HepG2 (cell line): ENCODE measurements at regions not wholly inside any gene's neighbourhood (a gene's known extent, or its start where the extent isn't known, plus 50 kb on each side); places are given as distances from the start of the nearest gene placed in this dataset.

Experiments
- ATAC-seq: fragments of 200-7000 bp; cut with Tn5 transposase; 3 replicates; pipeline ENCODE4 v1.9.1; 2020; ENCODE audit warnings: mild to moderate bottlenecking, moderate library complexity
- BruUV-seq: library from RNA; stranded (reverse); fragments of 400-500 nt; replicated peaks from 2 replicates; lab custom pipeline; 2021; lab: Mats Ljungman, UMichigan
- CTCF ChIA-PET: fragments of 300-600 bp; formaldehyde crosslinking; extraction: SDS; loops from one replicate; lab custom pipeline; 2021; ENCODE audit warnings: low total read pairs, inconsistent platforms, low intra/inter-chr PET ratio; lab: Yijun Ruan, JAX
- POLR2A ChIA-PET: fragments of 350-600 bp; sonication (Branson Sonifier 250); formaldehyde crosslinking; loops from one replicate; lab custom pipeline; 2020; ENCODE audit warnings: antibody characterized with exemption, inconsistent platforms; lab: Yijun Ruan, JAX
- DNase-seq: peaks from one replicate; pipeline ENCODE4 v3.0.0-alpha.2; 2015; ENCODE audit warnings: low spot score
- FAIRE-seq: peaks from 3 replicates; lab custom pipeline; 2011; peaks lifted over from hg19 to GRCh38; lab: Jason Lieb, UNC
- H2AFZ ChIP-seq: one replicate; pipeline ENCODE4 v1.6.1; 2011; ENCODE audit warnings: low read length, inconsistent platforms
- H3K27ac ChIP-seq: fragments of 300-600 bp; 3 replicates; pipeline ENCODE4 v1.8.0; 2011; ENCODE audit warnings: mixed run types, mild to moderate bottlenecking, mixed read lengths, low read length, inconsistent platforms; ENCODE audit not compliant: insufficient read depth; ENCODE audit errors: extremely low read length
- H3K27me3 ChIP-seq, 2 experiments: fragments of 200-600 bp in 1 of 2; 2 replicates in 1 of 2; 3 replicates in 1 of 2; pipeline versions ENCODE4 v1.6.0 to v1.8.0; 2011; ENCODE audit warnings: low read length in 2 of 2, mild to moderate bottlenecking in 2 of 2, moderate library complexity in 2 of 2, inconsistent platforms in 1 of 2; ENCODE audit not compliant: insufficient read depth in 2 of 2, control insufficient read depth in 1 of 2
- H3K36me3 ChIP-seq, 2 experiments: fragments of 200-600 bp in 1 of 2; replicated peaks in 1 of 2; 2 replicates in 1 of 2; 3 replicates in 1 of 2; pipeline versions ENCODE4 v1.5.1 to v1.8.0; 2011; ENCODE audit warnings: low read length in 2 of 2, inconsistent platforms in 1 of 2; ENCODE audit not compliant: insufficient read depth in 2 of 2, control insufficient read depth in 1 of 2
- H3K4me1 ChIP-seq: 2 replicates; pipeline ENCODE4 v1.5.1; 2012; ENCODE audit warnings: low read length, inconsistent platforms; ENCODE audit not compliant: insufficient read depth
- H3K4me2 ChIP-seq: 2 replicates; pipeline ENCODE4 v1.6.0; 2011; ENCODE audit warnings: low read depth, low read length, inconsistent platforms
- H3K4me3 ChIP-seq, 3 experiments: fragments of 200-600 bp in 1 of 3; sonication (generic), shearing (Covaris generic) in 1 of 3; replicated peaks in 1 of 3; 2 replicates each; pipeline ENCODE4 v1.5.1; 2011 to 2016; ENCODE audit warnings: low read length in 3 of 3, inconsistent platforms in 2 of 3, low read depth in 2 of 3, mild to moderate bottlenecking in 2 of 3, control low read depth in 1 of 3, mixed read lengths in 1 of 3; ENCODE audit not compliant: insufficient read depth in 1 of 3
- H3K79me2 ChIP-seq: one replicate; pipeline ENCODE4 v1.6.1; 2011; ENCODE audit warnings: low read length, inconsistent platforms; ENCODE audit not compliant: insufficient read depth
- H3K9ac ChIP-seq: 2 replicates; pipeline ENCODE4 v1.6.0; 2011; ENCODE audit warnings: mild to moderate bottlenecking, low read depth, low read length, inconsistent platforms; ENCODE audit not compliant: insufficient read depth
- H3K9me3 ChIP-seq: 2 replicates; pipeline ENCODE4 v1.5.1; 2012; ENCODE audit warnings: mild to moderate bottlenecking, low read length
- H4K20me1 ChIP-seq: 2 replicates; pipeline ENCODE4 v1.6.0; 2011; ENCODE audit warnings: inconsistent platforms, mild to moderate bottlenecking, low read length, moderate library complexity; ENCODE audit not compliant: insufficient read depth
- ARNTL ChIP-seq: sonication (generic); formaldehyde crosslinking; IDR thresholded peaks from 2 replicates; pipeline ENCODE4 v1.4.0; 2020; ENCODE audit warnings: mild to moderate bottlenecking, missing genetic modification reagents
- ATRX ChIP-seq: sonication (generic); formaldehyde crosslinking; IDR thresholded peaks from 2 replicates; pipeline ENCODE4 v1.4.0; 2020; ENCODE audit warnings: missing genetic modification reagents, borderline replicate concordance
- FIP1L1 ChIP-seq: fragments of 200-400 bp; formaldehyde crosslinking; IDR thresholded peaks from 2 replicates; pipeline ENCODE4 v1.6.1; 2018; ENCODE audit warnings: low read depth, mild to moderate bottlenecking, low read length, moderate library complexity, borderline replicate concordance; ENCODE audit not compliant: insufficient read depth
- HNRNPK ChIP-seq: fragments of 200-400 bp; formaldehyde crosslinking; IDR thresholded peaks from 2 replicates; pipeline ENCODE4 v1.6.1; 2018; ENCODE audit warnings: low read length, low read depth, moderate library complexity, mild to moderate bottlenecking; ENCODE audit not compliant: poor library complexity, severe bottlenecking
- MEF2D ChIP-seq: sonication (generic); formaldehyde crosslinking; IDR thresholded peaks from 2 replicates; pipeline ENCODE4 v1.5.1; 2020; ENCODE audit warnings: mild to moderate bottlenecking, missing genetic modification reagents
- MXD3 ChIP-seq: IDR thresholded peaks from 2 replicates; pipeline ENCODE4 v1.6.1; 2016; ENCODE audit warnings: mild to moderate bottlenecking, missing biosample characterization, missing genetic modification reagents
- RXRA ChIP-seq: sonication (generic); formaldehyde crosslinking; IDR thresholded peaks from 2 replicates; pipeline ENCODE4 v1.5.1; 2020; ENCODE audit warnings: missing genetic modification reagents
- TCF12 ChIP-seq, 2 experiments: fragments of 450-650 bp in 1 of 2; sonication (generic) in 1 of 2; formaldehyde crosslinking in 1 of 2; IDR thresholded peaks; 2 replicates each; pipeline versions ENCODE4 v1.6.1 to v1.8.0; 2017 to 2022; ENCODE audit warnings: antibody characterized with exemption in 1 of 2, mild to moderate bottlenecking in 1 of 2, missing genetic modification reagents in 1 of 2, moderate library complexity in 1 of 2
- ZNF225 ChIP-seq: sonication (generic); formaldehyde crosslinking; IDR thresholded peaks from 2 replicates; pipeline ENCODE4 v1.4.0; 2020; ENCODE audit warnings: mild to moderate bottlenecking, missing genetic modification reagents
- ZNF230 ChIP-seq: sonication (generic); formaldehyde crosslinking; IDR thresholded peaks from 2 replicates; pipeline ENCODE4 v1.4.0; 2020; ENCODE audit warnings: mild to moderate bottlenecking, missing genetic modification reagents
- ZNF619 ChIP-seq: sonication (generic); formaldehyde crosslinking; IDR thresholded peaks from 2 replicates; pipeline ENCODE4 v1.4.0; 2020; ENCODE audit warnings: mild to moderate bottlenecking, missing genetic modification reagents
- ZSCAN21 ChIP-seq: sonication (generic); formaldehyde crosslinking; IDR thresholded peaks from 2 replicates; pipeline ENCODE4 v1.8.0; 2022; ENCODE audit warnings: mild to moderate bottlenecking, missing genetic modification reagents, moderate library complexity, borderline replicate concordance
- WGBS: methylation state at CpG from one replicate; pipeline ENCODE4 v1.1.6; 2017; ENCODE audit warnings: low lambda C conversion rate; 5-methylcytosine and 5-hydroxymethylcytosine counted together
- in situ Hi-C: cut with HindIII; loops from 2 replicates; pipeline ENCODE4 v1.10.0; 2017; ENCODE audit warnings: low pct_unique_long_range_greater_than_20kb; ENCODE audit not compliant: extremely low pct_ligation_motif_present
- intact Hi-C: fragments of 100-400 bp; cut with micrococcal nuclease; formaldehyde crosslinking; loops from one replicate; pipeline ENCODE4 v1.10.0; 2022; ENCODE audit not compliant: unreplicated experiment
- TF ChIP-seq, protein P1 (sequence below): sonication (generic); formaldehyde crosslinking; IDR thresholded peaks from 2 replicates; pipeline ENCODE4 v1.4.0; 2020; ENCODE audit warnings: missing genetic modification reagents
- TF ChIP-seq, protein P2 (sequence below): sonication (generic); formaldehyde crosslinking; IDR thresholded peaks from 2 replicates; pipeline ENCODE4 v1.4.0; 2020; ENCODE audit warnings: mild to moderate bottlenecking, missing genetic modification reagents

DNA sequence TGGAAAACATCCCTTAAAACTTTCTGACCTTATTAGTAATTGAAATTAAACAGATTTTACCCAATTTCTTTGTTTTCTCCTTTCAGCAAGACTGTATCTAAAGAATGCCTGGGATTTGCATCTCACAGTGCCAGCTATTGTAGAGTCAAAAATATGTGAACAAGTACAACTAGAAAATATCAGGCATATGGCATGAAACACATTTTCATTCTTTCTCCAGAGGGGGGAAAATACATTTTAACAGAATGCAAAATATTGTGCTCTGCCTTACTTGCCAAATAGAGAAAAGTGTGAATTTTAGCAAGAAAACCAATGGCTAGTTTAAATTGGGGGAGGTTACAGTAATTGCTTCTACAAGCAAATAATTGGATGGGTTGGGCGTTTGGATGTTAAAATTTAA lies 366.6 kb upstream of the FIGN start:
- 4% methylated on average over 1 of the region's 1 CpG for WGBS
- Histone ChIP-seq H3K9ac (no peak overlapping the region), H3K4me3 (no peak overlapping the region), H3K27ac (no peak overlapping the region), H3K36me3 (no peaks in the 10 kb centered on the region), H4K20me1 (no peaks in the 10 kb centered on the region), H2AFZ (no peak overlapping the region), H3K4me1 (no peaks in the 10 kb centered on the region), H3K79me2 (no peaks in the 10 kb centered on the region), H3K4me2 (no peak overlapping the region), H3K27me3 (no peaks in the 10 kb centered on the region), H3K9me3 (no peaks in the 10 kb centered on the region)
- ChIA-PET POLR2A (no interaction called here), CTCF (no interaction called here)
- BruUV-seq = no TSS peak
- ATAC-seq (no peak), DNase-seq (no peak), FAIRE-seq (no peak)
- intact Hi-C loops (no loop called here), in situ Hi-C loops (no loop called here)
- no peak for TF ChIP-seq MXD3
- no peak for TF ChIP-seq FIP1L1
- no peak for TF ChIP-seq ATRX
- TF ChIP-seq RXRA (CRISPR knock-in tag) = no peak
- no peak for TF ChIP-seq ZNF230 (CRISPR knock-in tag)
- no peak for TF ChIP-seq HNRNPK
- no peak for TF ChIP-seq TCF12 (IDR thresholded peaks at IDR 0.05)
- TF ChIP-seq TCF12 (CRISPR knock-in tag; IDR thresholded peaks at IDR 0.05) = no peak
- no peak for TF ChIP-seq ARNTL

DNA sequence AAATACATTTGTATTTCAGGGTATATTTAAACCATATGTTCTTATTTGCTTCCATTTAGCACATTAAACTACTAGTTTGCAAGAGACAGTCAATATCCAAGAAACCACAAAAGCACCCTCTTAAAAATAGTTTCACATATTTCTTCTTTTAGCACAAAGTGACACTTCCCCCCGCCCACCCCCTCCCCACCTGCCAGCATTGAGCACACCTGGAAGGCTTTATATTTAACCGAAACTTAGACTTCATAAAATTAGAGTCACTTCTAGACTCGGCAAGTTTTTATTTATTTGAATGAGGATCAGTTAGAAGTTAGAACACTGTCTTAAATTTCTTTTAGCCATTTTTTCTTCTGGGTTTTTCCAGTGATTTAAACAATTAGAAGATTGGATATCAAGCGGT lies 355.9 kb upstream of the FIGN start:
- H3K36me3 ChIP-seq = no peaks in the 10 kb centered on the region
- H3K4me2 ChIP-seq = no peak overlapping the region
- no peak for FAIRE-seq
- BruUV-seq = no TSS peak
- H3K79me2 ChIP-seq = no peaks in the 10 kb centered on the region
- no peak for ATAC-seq
- no peaks in the 10 kb centered on the region for H4K20me1 ChIP-seq
- intact Hi-C loops = no loop called here
- no peak overlapping the region for H3K9ac ChIP-seq
- H3K4me1 ChIP-seq = no peaks in the 10 kb centered on the region
- no peak overlapping the region for H3K4me3 ChIP-seq
- H2AFZ ChIP-seq = no peak overlapping the region
- H3K27ac ChIP-seq = no peak overlapping the region
- ChIA-PET POLR2A (no interaction called here), CTCF (no interaction called here)
- no peaks in the 10 kb centered on the region for H3K27me3 ChIP-seq
- WGBS = 16% methylated on average over 4 of the region's 4 CpGs
- H3K9me3 ChIP-seq = no peaks in the 10 kb centered on the region
- no peak for DNase-seq
- in situ Hi-C loops = no loop called here
- TF ChIP-seq MEF2D (no peak), ZNF619 (CRISPR knock-in tag) (no peak), ZNF225 (CRISPR knock-in tag) (no peak), ZSCAN21 (CRISPR knock-in tag) (no peak)
- TF ChIP-seq, protein P1, sequence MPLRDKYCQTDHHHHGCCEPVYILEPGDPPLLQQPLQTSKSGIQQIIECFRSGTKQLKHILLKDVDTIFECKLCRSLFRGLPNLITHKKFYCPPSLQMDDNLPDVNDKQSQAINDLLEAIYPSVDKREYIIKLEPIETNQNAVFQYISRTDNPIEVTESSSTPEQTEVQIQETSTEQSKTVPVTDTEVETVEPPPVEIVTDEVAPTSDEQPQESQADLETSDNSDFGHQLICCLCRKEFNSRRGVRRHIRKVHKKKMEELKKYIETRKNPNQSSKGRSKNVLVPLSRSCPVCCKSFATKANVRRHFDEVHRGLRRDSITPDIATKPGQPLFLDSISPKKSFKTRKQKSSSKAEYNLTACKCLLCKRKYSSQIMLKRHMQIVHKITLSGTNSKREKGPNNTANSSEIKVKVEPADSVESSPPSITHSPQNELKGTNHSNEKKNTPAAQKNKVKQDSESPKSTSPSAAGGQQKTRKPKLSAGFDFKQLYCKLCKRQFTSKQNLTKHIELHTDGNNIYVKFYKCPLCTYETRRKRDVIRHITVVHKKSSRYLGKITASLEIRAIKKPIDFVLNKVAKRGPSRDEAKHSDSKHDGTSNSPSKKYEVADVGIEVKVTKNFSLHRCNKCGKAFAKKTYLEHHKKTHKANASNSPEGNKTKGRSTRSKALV (CRISPR knock-in tag) = no peak
- TF ChIP-seq, protein P2, sequence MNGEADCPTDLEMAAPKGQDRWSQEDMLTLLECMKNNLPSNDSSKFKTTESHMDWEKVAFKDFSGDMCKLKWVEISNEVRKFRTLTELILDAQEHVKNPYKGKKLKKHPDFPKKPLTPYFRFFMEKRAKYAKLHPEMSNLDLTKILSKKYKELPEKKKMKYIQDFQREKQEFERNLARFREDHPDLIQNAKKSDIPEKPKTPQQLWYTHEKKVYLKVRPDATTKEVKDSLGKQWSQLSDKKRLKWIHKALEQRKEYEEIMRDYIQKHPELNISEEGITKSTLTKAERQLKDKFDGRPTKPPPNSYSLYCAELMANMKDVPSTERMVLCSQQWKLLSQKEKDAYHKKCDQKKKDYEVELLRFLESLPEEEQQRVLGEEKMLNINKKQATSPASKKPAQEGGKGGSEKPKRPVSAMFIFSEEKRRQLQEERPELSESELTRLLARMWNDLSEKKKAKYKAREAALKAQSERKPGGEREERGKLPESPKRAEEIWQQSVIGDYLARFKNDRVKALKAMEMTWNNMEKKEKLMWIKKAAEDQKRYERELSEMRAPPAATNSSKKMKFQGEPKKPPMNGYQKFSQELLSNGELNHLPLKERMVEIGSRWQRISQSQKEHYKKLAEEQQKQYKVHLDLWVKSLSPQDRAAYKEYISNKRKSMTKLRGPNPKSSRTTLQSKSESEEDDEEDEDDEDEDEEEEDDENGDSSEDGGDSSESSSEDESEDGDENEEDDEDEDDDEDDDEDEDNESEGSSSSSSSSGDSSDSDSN = no peak
